GM18519 (cell line): ENCODE measurements at regions not wholly inside any gene's neighbourhood (a gene's known extent, or its start where the extent isn't known, plus 50 kb on each side); places are given as distances from the start of the nearest gene placed in this dataset.
"Not testable (repeated sequence)": the region's sequence is repeated elsewhere in the genome, so short reads cannot be mapped to it uniquely, and the experiment has no call there.

ENCODE experiments used
- ATAC-seq: cut with Tn5 transposase; IDR thresholded peaks from one replicate; pipeline ENCODE4 v1.9.1; 2021; ENCODE audit warnings: mild to moderate bottlenecking, moderate library complexity; ENCODE audit not compliant: unreplicated experiment, low FRiP score

- ATAC-seq, result no peak
Observed at GRCh38 chr14:38973083-38973700, 129.8 kb downstream of the SEC23A start.

- no peak for ATAC-seq
Observed at GRCh38 chr14:38972511-38972910, 130.5 kb downstream of the SEC23A start.

GRCh38 chr14:38971258-38971921 is 131.6 kb downstream of the SEC23A start:
- no peak for ATAC-seq

- no peak for ATAC-seq
Observed at GRCh38 chr14:38964630-38965029, 138.4 kb downstream of the SEC23A start.

GRCh38 chr14:38960946-38961531 is 142.0 kb downstream of the SEC23A start:
- no peak for ATAC-seq

- no peak for ATAC-seq
Observed at GRCh38 chr14:38959021-38959420, 144.0 kb downstream of the SEC23A start.

- ATAC-seq, result no peak
Observed at GRCh38 chr14:38958589-38958988, 144.4 kb downstream of the SEC23A start.

GRCh38 chr14:38951451-38951850 is 151.6 kb downstream of the SEC23A start:
- no peak for ATAC-seq

GRCh38 chr14:38950676-38951075 is 152.4 kb downstream of the SEC23A start:
- no peak for ATAC-seq

GRCh38 chr14:38948576-38948975 is 154.5 kb downstream of the SEC23A start:
- ATAC-seq, result no peak

GRCh38 chr14:38948171-38948570 is 154.9 kb downstream of the SEC23A start:
- no peak for ATAC-seq

- ATAC-seq, result no peak
Observed at GRCh38 chr14:38947343-38947742, 155.7 kb downstream of the SEC23A start.

GRCh38 chr14:38944691-38945090 is 158.3 kb downstream of the SEC23A start:
- ATAC-seq, result no peak

- no peak for ATAC-seq
Observed at GRCh38 chr14:38941488-38941887, 161.5 kb downstream of the SEC23A start.

GRCh38 chr14:38932653-38933000 is 170.4 kb downstream of the SEC23A start:
- ATAC-seq, result not testable (repeated sequence)

GRCh38 chr14:38931969-38932652 is 170.9 kb downstream of the SEC23A start:
- ATAC-seq, result no peak

GRCh38 chr14:38930898-38931297 is 172.1 kb downstream of the SEC23A start:
- no peak for ATAC-seq

GRCh38 chr14:38930022-38930421 is 173.0 kb downstream of the SEC23A start:
- no peak for ATAC-seq

- no peak for ATAC-seq
Observed at GRCh38 chr14:38929416-38929815, 173.6 kb downstream of the SEC23A start.

GRCh38 chr14:38921893-38922292 is 181.1 kb downstream of the SEC23A start:
- ATAC-seq, result not testable (repeated sequence)

GRCh38 chr14:38915125-38915524 is 187.9 kb downstream of the SEC23A start:
- ATAC-seq, result no peak
